ENCODE measurements at regions not wholly inside any gene's neighbourhood (a gene's known extent, or its start where the extent isn't known, plus 50 kb on each side); places are given as distances from the start of the nearest gene placed in this dataset.

- TF ChIP-seq CTCF (IDR thresholded peaks at IDR 0.05; ENCODE audit: low read length) (no peak), EZH2 (IDR thresholded peaks at IDR 0.05; ENCODE audit: borderline replicate concordance, low read length) (no peak)
Measured at GRCh38 chr5:8050616-8051175, 181.7 kb downstream of the MTRR start.

Measured in OCI-LY1 (cell line).